Loucy (cell line): ENCODE measurements at regions not wholly inside any gene's neighbourhood (a gene's known extent, or its start where the extent isn't known, plus 50 kb on each side); places are given as distances from the start of the nearest gene placed in this dataset.

Experiments used
- EZH2phosphoT487 ChIP-seq: fragments of 200-600 bp; IDR thresholded peaks from 2 replicates; pipeline ENCODE4 v1.6.1; 2018; ENCODE audit warnings: antibody characterized with exemption, mild to moderate bottlenecking, moderate library complexity, borderline replicate concordance
- TF ChIP-seq, protein P1 (sequence below): fragments of 200-600 bp; sonication (generic); conservative IDR thresholded peaks from 2 replicates; pipeline ENCODE4 v1.5.1; 2014; ENCODE audit warnings: mild to moderate bottlenecking, antibody characterized with exemption, low read length

DNA sequence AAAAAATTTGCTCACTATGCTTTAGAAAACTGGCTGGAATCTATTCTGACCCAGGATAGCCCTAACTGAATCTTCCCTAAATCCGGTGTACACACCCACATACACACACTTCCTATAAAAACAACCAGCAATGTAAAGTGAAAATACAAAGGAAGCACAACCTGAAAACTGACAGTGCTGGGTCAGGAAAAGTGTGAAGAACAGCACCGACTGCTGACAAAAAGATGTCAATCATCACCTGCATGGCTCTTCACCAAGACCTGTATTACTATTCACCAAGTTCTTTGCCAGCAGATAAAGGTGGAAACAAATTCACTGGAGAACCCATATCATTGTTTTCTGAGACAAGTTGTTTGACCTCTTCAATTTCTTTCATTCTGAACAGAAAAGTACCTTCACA lies 293.8 kb upstream of the GRAMD2B start:
- TF ChIP-seq, protein P1, sequence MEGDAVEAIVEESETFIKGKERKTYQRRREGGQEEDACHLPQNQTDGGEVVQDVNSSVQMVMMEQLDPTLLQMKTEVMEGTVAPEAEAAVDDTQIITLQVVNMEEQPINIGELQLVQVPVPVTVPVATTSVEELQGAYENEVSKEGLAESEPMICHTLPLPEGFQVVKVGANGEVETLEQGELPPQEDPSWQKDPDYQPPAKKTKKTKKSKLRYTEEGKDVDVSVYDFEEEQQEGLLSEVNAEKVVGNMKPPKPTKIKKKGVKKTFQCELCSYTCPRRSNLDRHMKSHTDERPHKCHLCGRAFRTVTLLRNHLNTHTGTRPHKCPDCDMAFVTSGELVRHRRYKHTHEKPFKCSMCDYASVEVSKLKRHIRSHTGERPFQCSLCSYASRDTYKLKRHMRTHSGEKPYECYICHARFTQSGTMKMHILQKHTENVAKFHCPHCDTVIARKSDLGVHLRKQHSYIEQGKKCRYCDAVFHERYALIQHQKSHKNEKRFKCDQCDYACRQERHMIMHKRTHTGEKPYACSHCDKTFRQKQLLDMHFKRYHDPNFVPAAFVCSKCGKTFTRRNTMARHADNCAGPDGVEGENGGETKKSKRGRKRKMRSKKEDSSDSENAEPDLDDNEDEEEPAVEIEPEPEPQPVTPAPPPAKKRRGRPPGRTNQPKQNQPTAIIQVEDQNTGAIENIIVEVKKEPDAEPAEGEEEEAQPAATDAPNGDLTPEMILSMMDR = no peak
- no peak for TF ChIP-seq EZH2phosphoT487
